ENCODE measurements at regions not wholly inside any gene's neighbourhood (a gene's known extent, or its start where the extent isn't known, plus 50 kb on each side); places are given as distances from the start of the nearest gene placed in this dataset.

GRCh38 chr11:70805971-70806370, 407.6 kb downstream of the CTTN start:
- TF ChIP-seq, protein P1, sequence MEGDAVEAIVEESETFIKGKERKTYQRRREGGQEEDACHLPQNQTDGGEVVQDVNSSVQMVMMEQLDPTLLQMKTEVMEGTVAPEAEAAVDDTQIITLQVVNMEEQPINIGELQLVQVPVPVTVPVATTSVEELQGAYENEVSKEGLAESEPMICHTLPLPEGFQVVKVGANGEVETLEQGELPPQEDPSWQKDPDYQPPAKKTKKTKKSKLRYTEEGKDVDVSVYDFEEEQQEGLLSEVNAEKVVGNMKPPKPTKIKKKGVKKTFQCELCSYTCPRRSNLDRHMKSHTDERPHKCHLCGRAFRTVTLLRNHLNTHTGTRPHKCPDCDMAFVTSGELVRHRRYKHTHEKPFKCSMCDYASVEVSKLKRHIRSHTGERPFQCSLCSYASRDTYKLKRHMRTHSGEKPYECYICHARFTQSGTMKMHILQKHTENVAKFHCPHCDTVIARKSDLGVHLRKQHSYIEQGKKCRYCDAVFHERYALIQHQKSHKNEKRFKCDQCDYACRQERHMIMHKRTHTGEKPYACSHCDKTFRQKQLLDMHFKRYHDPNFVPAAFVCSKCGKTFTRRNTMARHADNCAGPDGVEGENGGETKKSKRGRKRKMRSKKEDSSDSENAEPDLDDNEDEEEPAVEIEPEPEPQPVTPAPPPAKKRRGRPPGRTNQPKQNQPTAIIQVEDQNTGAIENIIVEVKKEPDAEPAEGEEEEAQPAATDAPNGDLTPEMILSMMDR (conservative IDR thresholded peaks at IDR 0.05; ENCODE audit: low read depth, low read length) = no peak
- no peak for TF ChIP-seq EZH2 (IDR thresholded peaks at IDR 0.05; ENCODE audit: borderline replicate concordance, low read depth, low read length, poor library complexity, severe bottlenecking)

Measured in A673 (cell line).